SK-N-SH (cell line): ENCODE measurements at regions not wholly inside any gene's neighbourhood (a gene's known extent, or its start where the extent isn't known, plus 50 kb on each side); places are given as distances from the start of the nearest gene placed in this dataset.

Experiments used
- CTCF ChIP-seq: fragments of 200-600 bp; sonication (generic); IDR thresholded peaks from 2 replicates; pipeline ENCODE4 v1.6.1; 2017; ENCODE audit warnings: antibody characterized with exemption, mild to moderate bottlenecking, moderate library complexity
- GABPA ChIP-seq: IDR thresholded peaks from 2 replicates; pipeline ENCODE4 v1.4.0; 2012; ENCODE audit warnings: low read depth, mild to moderate bottlenecking
- GATA2 ChIP-seq: sonication (generic); formaldehyde crosslinking; IDR thresholded peaks from 2 replicates; pipeline ENCODE4 v1.5.0; 2020; ENCODE audit warnings: mild to moderate bottlenecking, missing genetic modification reagents
- JUND ChIP-seq: IDR thresholded peaks from 2 replicates; pipeline ENCODE4 v1.4.0; 2012
- NRF1 ChIP-seq: IDR thresholded peaks from 2 replicates; pipeline ENCODE4 v1.6.1; 2012; ENCODE audit warnings: low read depth, mild to moderate bottlenecking, low read length
- RFX5 ChIP-seq: IDR thresholded peaks from 2 replicates; pipeline ENCODE4 v1.6.1; 2012; ENCODE audit warnings: mild to moderate bottlenecking, improper control_type of control experiment, low read length
- YY1 ChIP-seq: IDR thresholded peaks from 2 replicates; pipeline ENCODE4 v1.4.0; 2012; ENCODE audit warnings: low read depth, mild to moderate bottlenecking

- TF ChIP-seq NRF1 (no peak), JUND (no peak), YY1 (no peak), CTCF (no peak), GABPA (no peak), RFX5 (no peak), GATA2 (CRISPR knock-in tag) (no peak)
Measured at GRCh38 chr18:44423814-44424644, 256.7 kb upstream of the SETBP1 start.
